ENCODE measurements at regions not wholly inside any gene's neighbourhood (a gene's known extent, or its start where the extent isn't known, plus 50 kb on each side); places are given as distances from the start of the nearest gene placed in this dataset.
"Not testable (repeated sequence)": the region's sequence is repeated elsewhere in the genome, so short reads cannot be mapped to it uniquely, and the experiment has no call there.

- no peak for DNase-seq (ENCODE audit: low read depth in 2 of 3, low spot score in 2 of 3)
Measured at GRCh38 chrX:9370893-9371292, 94.0 kb upstream of the TBL1X start.

- no peak for DNase-seq (ENCODE audit: low read depth in 2 of 3, low spot score in 2 of 3)
Measured at GRCh38 chrX:9372866-9373265, 92.0 kb upstream of the TBL1X start.

- DNase-seq (ENCODE audit: low read depth in 2 of 3, low spot score in 2 of 3), result no peak
Measured at GRCh38 chrX:9373789-9374188, 91.1 kb upstream of the TBL1X start.

GRCh38 chrX:9374555-9374954, 90.3 kb upstream of the TBL1X start:
- no peak for DNase-seq (ENCODE audit: low read depth in 2 of 3, low spot score in 2 of 3)

- DNase-seq (ENCODE audit: low read depth in 2 of 3, low spot score in 2 of 3), result no peak
Measured at GRCh38 chrX:9376111-9376510, 88.7 kb upstream of the TBL1X start.

- DNase-seq (ENCODE audit: low read depth in 2 of 3, low spot score in 2 of 3), result not testable (repeated sequence)
Measured at GRCh38 chrX:9377216-9377615, 87.6 kb upstream of the TBL1X start.

GRCh38 chrX:9378980-9379696, 85.7 kb upstream of the TBL1X start:
- peak in 1 of 3 donors; percentile 3 for DNase-seq (ENCODE audit: low read depth in 2 of 3, low spot score in 2 of 3)

- DNase-seq (ENCODE audit: low read depth in 2 of 3, low spot score in 2 of 3), result no peak
Measured at GRCh38 chrX:9379697-9380551, 84.9 kb upstream of the TBL1X start.

GRCh38 chrX:9383655-9384054, 81.2 kb upstream of the TBL1X start:
- no peak for DNase-seq (ENCODE audit: low read depth in 2 of 3, low spot score in 2 of 3)

- DNase-seq (ENCODE audit: low read depth in 2 of 3, low spot score in 2 of 3), result no peak
Measured at GRCh38 chrX:9388450-9388849, 76.4 kb upstream of the TBL1X start.

GRCh38 chrX:9390121-9390520, 74.7 kb upstream of the TBL1X start:
- DNase-seq (ENCODE audit: low read depth in 2 of 3, low spot score in 2 of 3), result no peak

GRCh38 chrX:9390693-9391368, 74.0 kb upstream of the TBL1X start:
- DNase-seq (ENCODE audit: low read depth in 2 of 3, low spot score in 2 of 3), result no peak

GRCh38 chrX:9392445-9392844, 72.4 kb upstream of the TBL1X start:
- no peak for DNase-seq (ENCODE audit: low read depth in 2 of 3, low spot score in 2 of 3)

GRCh38 chrX:9393571-9393970, 71.3 kb upstream of the TBL1X start:
- DNase-seq (ENCODE audit: low read depth in 2 of 3, low spot score in 2 of 3), result no peak

GRCh38 chrX:9394212-9394611, 70.6 kb upstream of the TBL1X start:
- no peak for DNase-seq (ENCODE audit: low read depth in 2 of 3, low spot score in 2 of 3)

GRCh38 chrX:9396930-9397329, 67.9 kb upstream of the TBL1X start:
- no peak for DNase-seq (ENCODE audit: low read depth in 2 of 3, low spot score in 2 of 3)

- no peak for DNase-seq (ENCODE audit: low read depth in 2 of 3, low spot score in 2 of 3)
Measured at GRCh38 chrX:9401051-9401450, 63.8 kb upstream of the TBL1X start.

- DNase-seq (ENCODE audit: low read depth in 2 of 3, low spot score in 2 of 3), result no peak
Measured at GRCh38 chrX:9403374-9403773, 61.5 kb upstream of the TBL1X start.

GRCh38 chrX:9405635-9406034, 59.2 kb upstream of the TBL1X start:
- not testable (repeated sequence) for DNase-seq (ENCODE audit: low read depth in 2 of 3, low spot score in 2 of 3)

- not testable (repeated sequence) for DNase-seq (ENCODE audit: low read depth in 2 of 3, low spot score in 2 of 3)
Measured at GRCh38 chrX:9410889-9411288, 54.0 kb upstream of the TBL1X start.

- DNase-seq (ENCODE audit: low read depth in 2 of 3, low spot score in 2 of 3), result not testable (repeated sequence)
Measured at GRCh38 chrX:9411682-9412081, 53.2 kb upstream of the TBL1X start.

GRCh38 chrX:9414416-9414815, 50.4 kb upstream of the TBL1X start:
- no peak for DNase-seq (ENCODE audit: low read depth in 2 of 3, low spot score in 2 of 3)
